ENCODE measurements at regions not wholly inside any gene's neighbourhood (a gene's known extent, or its start where the extent isn't known, plus 50 kb on each side); places are given as distances from the start of the nearest gene placed in this dataset.

- Histone ChIP-seq H3F3A (replicated peaks; ENCODE audit: low read depth) (no peaks in the 10 kb centered on the region), H3K36me3 (ENCODE audit: insufficient read depth) (no peaks in the 10 kb centered on the region), H3K9me2 (ENCODE audit: insufficient read depth) (no peaks in the 10 kb centered on the region), H3K27ac (ENCODE audit: low read depth) (no peak overlapping the region), H3K4me3 (no peak overlapping the region), H3K79me2 (replicated peaks; ENCODE audit: insufficient read depth) (no peaks in the 10 kb centered on the region), H2AFZ (no peak overlapping the region), H4K20me1 (replicated peaks; ENCODE audit: insufficient read depth) (no peaks in the 10 kb centered on the region), H3K4me1 (ENCODE audit: insufficient read depth) (no peaks in the 10 kb centered on the region), H3K4me2 (no peak overlapping the region), H3K27me3 (ENCODE audit: insufficient read depth) (no peaks in the 10 kb centered on the region)
- Mint-ChIP-seq H3K27me3 (ENCODE audit: insufficient read depth, low read depth, poor library complexity) (no peaks in the 10 kb centered on the region), H3K9me3 (no peaks in the 10 kb centered on the region), H3K4me1 (peaks cover 12% of the 10 kb centered on the region; the same call in 2 of the 3 replicates), H3K27ac (no peak overlapping the region), H3K36me3 (ENCODE audit: low read depth) (no peaks in the 10 kb centered on the region), H3K4me3 (no peak overlapping the region)
- no peak for ATAC-seq
- TF ChIP-seq STAT1 (IDR thresholded peaks at IDR 0.05; ENCODE audit: unreplicated experiment) (no peak), ZNF331 (CRISPR knock-in tag; IDR thresholded peaks at IDR 0.05; ENCODE audit: low read depth) (no peak), EZH2 (IDR thresholded peaks at IDR 0.05; ENCODE audit: low read depth, unreplicated experiment) (no peak), JUNB (IDR thresholded peaks at IDR 0.05; ENCODE audit: unreplicated experiment) (no peak), REST (IDR thresholded peaks at IDR 0.05; ENCODE audit: unreplicated experiment) (no peak), ZNF462 (CRISPR knock-in tag; IDR thresholded peaks at IDR 0.05) (no peak), ETS1 (IDR thresholded peaks at IDR 0.05) (no peak), ZNF114 (CRISPR knock-in tag; IDR thresholded peaks at IDR 0.05) (no peak), NANOG (IDR thresholded peaks at IDR 0.05; ENCODE audit: borderline replicate concordance) (no peak), POLR2AphosphoS5 (IDR thresholded peaks at IDR 0.05; ENCODE audit: low read depth) (no peak), EZH2phosphoT487 (IDR thresholded peaks at IDR 0.05; ENCODE audit: unreplicated experiment) (no peak), CREB1 (CRISPR knock-in tag; IDR thresholded peaks at IDR 0.05; ENCODE audit: low read depth) (no peak), CTCF (conservative IDR thresholded peaks at IDR 0.05; ENCODE audit: low read depth in 2 of 2) (no peak)
- DNase-seq (ENCODE audit: low spot score): no peak
Observed at GRCh38 chr13:104809483-104809882, 1726.0 kb downstream of the EFNB2 start.

Data from GM23338 (cell line).